ENCODE measurements at regions not wholly inside any gene's neighbourhood (a gene's known extent, or its start where the extent isn't known, plus 50 kb on each side); places are given as distances from the start of the nearest gene placed in this dataset.

DNA sequence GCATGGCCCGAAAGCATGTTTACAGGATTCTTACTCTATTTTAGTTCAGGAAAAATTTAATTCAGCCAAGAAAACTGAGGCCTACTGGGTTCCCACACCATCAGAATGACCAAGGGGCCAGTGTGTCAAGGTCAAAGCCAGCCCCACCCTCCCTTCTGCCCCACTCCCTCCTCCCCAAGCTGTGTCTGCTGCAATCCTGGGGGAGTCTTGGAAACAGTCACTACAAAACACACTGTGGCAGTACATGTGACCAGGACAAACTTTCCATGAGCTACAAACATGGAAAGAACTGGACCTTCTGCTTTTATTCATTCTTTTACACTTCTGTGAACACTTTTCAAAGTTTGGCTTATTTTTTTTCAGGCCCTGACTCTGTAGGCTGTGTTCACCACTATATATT lies 1228.8 kb upstream of the TMEM132C start:
- no TSS peak for BruUV-seq (replicated peaks)
- peaks cover 16% of the 10 kb centered on the region for H3K4me1 ChIP-seq (ENCODE audit: control insufficient read depth, insufficient read depth, low read length)
- WGBS (ENCODE audit: insufficient coverage, insufficient replicate concordance, low lambda C conversion rate, missing lambda C conversion rate), result 95% methylated on average over 1 of the region's 1 CpG
- H3K79me2 ChIP-seq (ENCODE audit: control insufficient read depth, insufficient read depth, low read length), result no peaks in the 10 kb centered on the region
- no peak overlapping the region for H3K4me3 ChIP-seq
- no peaks in the 10 kb centered on the region for H3K27me3 ChIP-seq (replicated peaks in 1 of 2; ENCODE audit: control insufficient read depth in 2 of 2, insufficient read depth in 2 of 2, low read length in 1 of 2)
- CTCF ChIA-PET, result no interaction called here
- no peaks in the 10 kb centered on the region for H4K20me1 ChIP-seq (ENCODE audit: control insufficient read depth, insufficient read depth)
- H3K9ac ChIP-seq (ENCODE audit: control insufficient read depth, insufficient read depth, low read length), result no peak overlapping the region
- H3K9me3 ChIP-seq (replicated peaks; ENCODE audit: control insufficient read depth, insufficient read depth, low read length), result peaks cover 19% of the 10 kb centered on the region
- no peak overlapping the region for H2AFZ ChIP-seq (ENCODE audit: control insufficient read depth, low read depth, low read length)
- no peaks in the 10 kb centered on the region for H3K36me3 ChIP-seq (ENCODE audit: control insufficient read depth in 2 of 2, insufficient read depth in 2 of 2, low read length in 1 of 2)
- intact Hi-C loops (cut with micrococcal nuclease; ENCODE audit: unreplicated experiment), result no loop called here
- POLR2A ChIA-PET, result no interaction called here
- FAIRE-seq (no peak), ATAC-seq (no peak), DNase-seq (ENCODE audit: low read depth, low spot score) (no peak)
- RAD21 ChIA-PET (ENCODE audit: unreplicated experiment), result no interaction called here
- H3K27ac ChIP-seq (ENCODE audit: control insufficient read depth, insufficient read depth), result no peak overlapping the region
- SMC1A ChIA-PET (ENCODE audit: uncharacterized antibody, unreplicated experiment), result no interaction called here
- no peak overlapping the region for H3K4me2 ChIP-seq (ENCODE audit: control insufficient read depth, insufficient read depth)
- no peak for TF ChIP-seq NR2F1 (conservative IDR thresholded peaks at IDR 0.05)
- no peak for TF ChIP-seq KAT2A (conservative IDR thresholded peaks at IDR 0.05; ENCODE audit: control insufficient read depth, low read depth, low read length)
- no peak for TF ChIP-seq BHLHE40 (IDR thresholded peaks at IDR 0.05; ENCODE audit: borderline replicate concordance in 1 of 2, low read depth in 2 of 2, low read length in 1 of 2)
- TF ChIP-seq PRDM15 (CRISPR knock-in tag; IDR thresholded peaks at IDR 0.05), result no peak
- no peak for TF ChIP-seq BACH1 (IDR thresholded peaks at IDR 0.05; ENCODE audit: borderline replicate concordance)
- no peak for TF ChIP-seq TAF1 (IDR thresholded peaks at IDR 0.05; ENCODE audit: borderline replicate concordance, low read depth, low read length)
- no peak for TF ChIP-seq ETV6 (conservative IDR thresholded peaks at IDR 0.05 in 1 of 2, IDR thresholded peaks at IDR 0.05 in 1 of 2; ENCODE audit: borderline replicate concordance in 1 of 2, low read depth in 1 of 2)
- TF ChIP-seq RAD51 (IDR thresholded peaks at IDR 0.05), result no peak
- TF ChIP-seq ATF7 (IDR thresholded peaks at IDR 0.05; ENCODE audit: low read depth), result no peak
- TF ChIP-seq IRF4 (IDR thresholded peaks at IDR 0.05; ENCODE audit: low read depth, low read length), result no peak
- TF ChIP-seq SPI1 (IDR thresholded peaks at IDR 0.05; ENCODE audit: borderline replicate concordance, insufficient read depth, low read depth, low read length), result no peak
- no peak for TF ChIP-seq IRF3 (IDR thresholded peaks at IDR 0.05)
- no peak for TF ChIP-seq MEF2A (IDR thresholded peaks at IDR 0.05; ENCODE audit: insufficient read depth, low read depth, low read length)
- TF ChIP-seq E4F1 (IDR thresholded peaks at IDR 0.05; ENCODE audit: borderline replicate concordance, partially characterized antibody), result no peak
- TF ChIP-seq NRF1 (conservative IDR thresholded peaks at IDR 0.05; ENCODE audit: low read depth, low read length), result no peak
- TF ChIP-seq STAT1 (conservative IDR thresholded peaks at IDR 0.05), result no peak
- no peak for TF ChIP-seq EZH2 (IDR thresholded peaks at IDR 0.05; ENCODE audit: borderline replicate concordance, control insufficient read depth, low read depth, low read length)
- in situ Hi-C loops (cut with MboI), result no loop called here
